ENCODE measurements at regions not wholly inside any gene's neighbourhood (a gene's known extent, or its start where the extent isn't known, plus 50 kb on each side); places are given as distances from the start of the nearest gene placed in this dataset.

DNA sequence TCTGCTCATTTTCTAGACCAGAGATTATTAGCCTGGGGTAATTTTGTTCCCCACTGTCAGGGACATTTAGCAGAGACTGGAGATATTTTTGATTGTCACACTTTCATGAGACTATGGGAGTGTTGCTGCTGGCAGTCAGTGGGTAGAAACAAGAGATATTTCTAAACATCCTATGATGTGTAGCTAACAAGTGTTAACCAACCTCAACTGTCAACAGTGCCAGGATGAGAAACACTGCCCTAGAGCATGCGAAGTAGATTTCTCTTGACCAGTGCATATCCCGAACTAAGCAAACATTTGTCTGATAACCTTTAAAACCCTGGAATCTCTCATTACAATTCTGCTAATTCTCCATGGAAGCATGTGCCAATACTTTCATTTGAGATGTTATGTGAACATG lies 607.4 kb upstream of the TMPRSS15 start:
- Histone ChIP-seq H3K36me3 (no peaks in the 10 kb centered on the region), H3K4me3 (no peak overlapping the region), H3K27ac (no peak overlapping the region), H3K9me3 (no peaks in the 10 kb centered on the region), H3K4me1 (no peaks in the 10 kb centered on the region), H3K27me3 (no peaks in the 10 kb centered on the region)
- TF ChIP-seq, protein P1, sequence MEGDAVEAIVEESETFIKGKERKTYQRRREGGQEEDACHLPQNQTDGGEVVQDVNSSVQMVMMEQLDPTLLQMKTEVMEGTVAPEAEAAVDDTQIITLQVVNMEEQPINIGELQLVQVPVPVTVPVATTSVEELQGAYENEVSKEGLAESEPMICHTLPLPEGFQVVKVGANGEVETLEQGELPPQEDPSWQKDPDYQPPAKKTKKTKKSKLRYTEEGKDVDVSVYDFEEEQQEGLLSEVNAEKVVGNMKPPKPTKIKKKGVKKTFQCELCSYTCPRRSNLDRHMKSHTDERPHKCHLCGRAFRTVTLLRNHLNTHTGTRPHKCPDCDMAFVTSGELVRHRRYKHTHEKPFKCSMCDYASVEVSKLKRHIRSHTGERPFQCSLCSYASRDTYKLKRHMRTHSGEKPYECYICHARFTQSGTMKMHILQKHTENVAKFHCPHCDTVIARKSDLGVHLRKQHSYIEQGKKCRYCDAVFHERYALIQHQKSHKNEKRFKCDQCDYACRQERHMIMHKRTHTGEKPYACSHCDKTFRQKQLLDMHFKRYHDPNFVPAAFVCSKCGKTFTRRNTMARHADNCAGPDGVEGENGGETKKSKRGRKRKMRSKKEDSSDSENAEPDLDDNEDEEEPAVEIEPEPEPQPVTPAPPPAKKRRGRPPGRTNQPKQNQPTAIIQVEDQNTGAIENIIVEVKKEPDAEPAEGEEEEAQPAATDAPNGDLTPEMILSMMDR (IDR thresholded peaks at IDR 0.05) = no peak
- TF ChIP-seq POLR2A (IDR thresholded peaks at IDR 0.05) = no peak
- no peak for TF ChIP-seq POLR2AphosphoS5 (IDR thresholded peaks at IDR 0.05)
- TF ChIP-seq EP300 (IDR thresholded peaks at IDR 0.05) = no peak
- DNase-seq (ENCODE audit: low spot score in 2 of 2) = no peak
- 75% methylated on average over 2 of the region's 2 CpGs for WGBS

DNA sequence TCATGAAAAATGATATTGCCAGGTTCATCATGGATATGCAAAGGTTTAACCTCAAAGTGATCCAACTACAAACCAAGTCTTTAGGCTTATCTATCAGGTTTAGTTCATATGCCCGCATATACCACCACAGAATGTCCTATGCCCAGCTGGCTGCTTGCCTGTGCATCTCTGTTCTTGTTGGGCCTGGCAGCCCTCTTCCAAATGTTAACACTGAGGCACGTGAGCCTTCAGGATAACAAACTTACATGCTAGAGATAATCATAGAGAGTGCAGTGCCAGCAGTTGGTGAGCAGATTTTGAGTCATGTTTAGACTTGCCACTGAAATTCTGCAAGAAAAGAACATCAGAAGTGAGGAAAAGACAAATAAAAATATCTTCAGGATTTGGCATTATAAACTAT lies 607.9 kb upstream of the TMPRSS15 start:
- no peak overlapping the region for H3K4me3 ChIP-seq
- DNase-seq (ENCODE audit: low spot score in 2 of 2) = no peak
- TF ChIP-seq POLR2AphosphoS5 (IDR thresholded peaks at IDR 0.05) (no peak), EP300 (IDR thresholded peaks at IDR 0.05) (no peak), POLR2A (IDR thresholded peaks at IDR 0.05) (no peak)
- TF ChIP-seq, protein P1 (IDR thresholded peaks at IDR 0.05) = no peak
- H3K36me3 ChIP-seq = no peaks in the 10 kb centered on the region
- no peaks in the 10 kb centered on the region for H3K4me1 ChIP-seq
- H3K27me3 ChIP-seq = no peaks in the 10 kb centered on the region
- no peaks in the 10 kb centered on the region for H3K9me3 ChIP-seq
- H3K27ac ChIP-seq = no peak overlapping the region
- WGBS = 36% methylated on average over 2 of the region's 2 CpGs

DNA sequence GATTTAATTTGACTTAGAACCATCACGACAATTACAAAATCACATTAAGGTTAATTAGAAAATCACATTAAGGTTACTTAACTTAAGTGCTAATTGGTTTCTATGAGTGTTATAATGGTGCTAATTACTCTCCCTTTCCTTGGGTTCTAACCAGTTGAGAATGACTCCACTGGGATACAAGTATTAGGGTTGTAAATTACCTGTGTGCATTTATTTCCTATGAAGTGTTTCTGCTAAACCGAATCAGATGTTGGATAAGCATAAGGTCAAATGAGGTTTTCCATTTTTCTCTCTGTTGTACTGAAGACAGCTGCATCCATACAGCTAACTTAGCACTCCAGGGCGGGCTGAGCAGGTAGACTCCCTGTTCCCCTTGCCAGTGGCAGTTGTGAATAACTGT lies 610.3 kb upstream of the TMPRSS15 start:
- Histone ChIP-seq H3K9me3 (no peaks in the 10 kb centered on the region), H3K4me3 (no peak overlapping the region), H3K27ac (no peak overlapping the region), H3K27me3 (no peaks in the 10 kb centered on the region), H3K36me3 (no peaks in the 10 kb centered on the region), H3K4me1 (no peaks in the 10 kb centered on the region)
- no peak for DNase-seq (ENCODE audit: low spot score in 2 of 2)
- 52% methylated on average over 3 of the region's 3 CpGs for WGBS
- no peak for TF ChIP-seq POLR2AphosphoS5 (IDR thresholded peaks at IDR 0.05)
- no peak for TF ChIP-seq EP300 (IDR thresholded peaks at IDR 0.05)
- no peak for TF ChIP-seq POLR2A (IDR thresholded peaks at IDR 0.05)
- TF ChIP-seq, protein P1 (IDR thresholded peaks at IDR 0.05) = no peak

DNA sequence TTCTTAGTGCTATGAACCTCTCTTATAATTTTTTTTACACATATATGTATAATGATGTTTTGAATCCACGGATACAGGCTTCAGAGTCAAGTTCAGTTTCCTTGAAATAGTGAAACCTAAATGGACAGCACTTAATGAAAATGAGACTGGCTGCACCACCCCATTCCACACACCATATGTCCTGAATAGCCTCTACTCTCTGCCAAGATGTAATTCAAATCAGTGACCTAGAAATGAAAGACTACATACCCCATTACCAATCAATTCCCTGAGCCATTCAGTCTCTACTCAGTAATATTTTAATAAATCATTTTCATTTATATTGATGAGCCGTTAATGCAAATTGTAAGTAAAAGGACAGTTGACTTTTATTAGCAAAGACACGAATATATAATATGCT lies 614.9 kb upstream of the TMPRSS15 start:
- Histone ChIP-seq H3K27me3 (no peaks in the 10 kb centered on the region), H3K9me3 (no peaks in the 10 kb centered on the region), H3K27ac (no peak overlapping the region), H3K4me1 (no peaks in the 10 kb centered on the region), H3K4me3 (no peak overlapping the region), H3K36me3 (no peaks in the 10 kb centered on the region)
- whole genome bisulfite sequencing = 66% methylated on average over 3 of the region's 3 CpGs
- TF ChIP-seq POLR2AphosphoS5 (IDR thresholded peaks at IDR 0.05) = no peak
- TF ChIP-seq, protein P1 (IDR thresholded peaks at IDR 0.05) = no peak
- no peak for TF ChIP-seq POLR2A (IDR thresholded peaks at IDR 0.05)
- TF ChIP-seq EP300 (IDR thresholded peaks at IDR 0.05) = no peak
- DNase-seq (ENCODE audit: low spot score in 2 of 2) = no peak

DNA sequence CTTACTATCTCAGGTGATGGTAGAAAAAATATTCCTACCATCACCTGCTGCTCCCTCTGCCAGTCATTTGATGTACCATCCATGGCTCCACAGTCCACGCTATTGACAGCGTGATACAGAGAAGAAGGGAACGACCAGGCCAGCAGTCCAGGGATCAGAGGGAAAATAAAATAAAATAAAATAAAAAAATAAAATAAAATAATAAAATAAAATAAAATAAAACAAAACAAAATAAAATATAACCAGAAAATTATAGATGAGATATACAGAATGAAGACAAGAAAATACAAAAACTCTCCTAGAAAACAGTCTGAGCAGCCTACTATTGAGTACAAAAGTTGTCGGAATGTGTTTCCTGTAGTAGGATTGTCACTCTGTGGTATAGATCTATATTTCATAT lies 619.4 kb upstream of the TMPRSS15 start:
- WGBS = 89% methylated on average over 4 of the region's 4 CpGs
- TF ChIP-seq POLR2A (IDR thresholded peaks at IDR 0.05) (no peak), POLR2AphosphoS5 (IDR thresholded peaks at IDR 0.05) (no peak), EP300 (IDR thresholded peaks at IDR 0.05) (no peak)
- TF ChIP-seq, protein P1 (IDR thresholded peaks at IDR 0.05) = no peak

More for the DNA sequence above, 619.4 kb upstream of the TMPRSS15 start:
- no peaks in the 10 kb centered on the region for H3K27me3 ChIP-seq
- DNase-seq (ENCODE audit: low spot score in 2 of 2) = no peak
- no peaks in the 10 kb centered on the region for H3K36me3 ChIP-seq
- H3K9me3 ChIP-seq = no peaks in the 10 kb centered on the region
- H3K4me1 ChIP-seq = no peaks in the 10 kb centered on the region
- no peak overlapping the region for H3K4me3 ChIP-seq
- no peak overlapping the region for H3K27ac ChIP-seq
